GM23338 (cell line): ENCODE measurements at regions not wholly inside any gene's neighbourhood (a gene's known extent, or its start where the extent isn't known, plus 50 kb on each side); places are given as distances from the start of the nearest gene placed in this dataset.

Source experiments
- ATAC-seq: fragments of 200-7000 bp; cut with Tn5 transposase; 3 replicates; pipeline ENCODE4 v1.9.1; 2020
- DNase-seq: peaks from one replicate; pipeline ENCODE4 v3.0.0-alpha.2; 2015; ENCODE audit warnings: low spot score
- H2AFZ ChIP-seq: fragments of 200-600 bp; sonication (generic); 2 replicates; pipeline ENCODE4 v1.8.0; 2016; ENCODE audit warnings: antibody characterized with exemption, mild to moderate bottlenecking, moderate library complexity
- H3F3A ChIP-seq: fragments of 200-600 bp; sonication (generic); replicated peaks from 2 replicates; pipeline ENCODE4 v1.8.0; 2017; ENCODE audit warnings: antibody characterized with exemption, mixed run types, low read depth
- H3K27ac ChIP-seq: fragments of 200-600 bp; sonication (generic); 2 replicates; pipeline ENCODE4 v1.6.1; 2016; ENCODE audit warnings: low read depth
- H3K27me3 ChIP-seq: fragments of 200-600 bp; sonication (generic); 2 replicates; pipeline ENCODE4 v1.8.0; 2016; ENCODE audit warnings: mild to moderate bottlenecking, mixed run types, moderate library complexity; ENCODE audit not compliant: insufficient read depth
- H3K36me3 ChIP-seq: fragments of 200-600 bp; sonication (generic); 2 replicates; pipeline ENCODE4 v1.8.0; 2016; ENCODE audit warnings: mild to moderate bottlenecking; ENCODE audit not compliant: insufficient read depth
- H3K4me1 ChIP-seq: fragments of 200-600 bp; sonication (generic); 2 replicates; pipeline ENCODE4 v1.8.0; 2016; ENCODE audit warnings: mild to moderate bottlenecking, moderate library complexity; ENCODE audit not compliant: insufficient read depth
- H3K4me2 ChIP-seq: fragments of 200-600 bp; sonication (generic); 2 replicates; pipeline ENCODE4 v1.7.1; 2017; ENCODE audit warnings: mixed run types
- H3K4me3 ChIP-seq: fragments of 200-600 bp; sonication (generic); 2 replicates; pipeline ENCODE4 v1.6.1; 2016; ENCODE audit warnings: mixed run types
- H3K79me2 ChIP-seq: fragments of 200-600 bp; sonication (generic); replicated peaks from 2 replicates; pipeline ENCODE4 v1.8.0; 2017; ENCODE audit warnings: mild to moderate bottlenecking; ENCODE audit not compliant: insufficient read depth
- H3K9me2 ChIP-seq: fragments of 200-600 bp; sonication (generic); 2 replicates; pipeline ENCODE4 v1.8.0; 2017; ENCODE audit not compliant: insufficient read depth
- H4K20me1 ChIP-seq: fragments of 200-600 bp; sonication (generic); replicated peaks from 2 replicates; pipeline ENCODE4 v1.8.0; 2017; ENCODE audit warnings: mild to moderate bottlenecking; ENCODE audit not compliant: insufficient read depth
- H3K27ac Mint-ChIP-seq: 2 replicates; pipeline ENCODE4 v1.8.0; 2020; ENCODE audit warnings: inconsistent platforms, mild to moderate bottlenecking, moderate library complexity, mixed read lengths
- H3K27me3 Mint-ChIP-seq: 3 replicates; pipeline ENCODE4 v1.8.0; 2022; ENCODE audit warnings: low read depth, mild to moderate bottlenecking, moderate library complexity, mixed read lengths, inconsistent platforms; ENCODE audit not compliant: insufficient read depth, poor library complexity
- H3K36me3 Mint-ChIP-seq: 3 replicates; pipeline ENCODE4 v1.8.0; 2021; ENCODE audit warnings: low read depth, mild to moderate bottlenecking, inconsistent platforms, moderate library complexity, mixed read lengths
- H3K4me1 Mint-ChIP-seq: 3 replicates; pipeline ENCODE4 v1.8.0; 2020; ENCODE audit warnings: mild to moderate bottlenecking, inconsistent platforms, mixed read lengths
- H3K4me3 Mint-ChIP-seq: 3 replicates; pipeline ENCODE4 v1.8.0; 2021; ENCODE audit warnings: moderate library complexity, mild to moderate bottlenecking, inconsistent platforms, mixed read lengths
- H3K9me3 Mint-ChIP-seq: 3 replicates; pipeline ENCODE4 v1.8.0; 2020; ENCODE audit warnings: moderate library complexity, mild to moderate bottlenecking, inconsistent platforms, mixed read lengths
- CREB1 ChIP-seq: fragments of 250-450 bp; sonication (Bioruptor Pico); IDR thresholded peaks from 2 replicates; pipeline ENCODE4 v1.5.0; 2020; ENCODE audit warnings: low read depth, mild to moderate bottlenecking, moderate library complexity
- NANOG ChIP-seq: IDR thresholded peaks from 2 replicates; pipeline ENCODE4 v1.6.1; 2016; ENCODE audit warnings: antibody characterized with exemption, borderline replicate concordance
- ZNF331 ChIP-seq: fragments of 250-450 bp; sonication (Bioruptor Pico); IDR thresholded peaks from 2 replicates; pipeline ENCODE4 v1.5.0; 2020; ENCODE audit warnings: low read depth, mild to moderate bottlenecking, moderate library complexity
- ZNF462 ChIP-seq: fragments of 250-450 bp; sonication (Bioruptor Pico); IDR thresholded peaks from 2 replicates; pipeline ENCODE4 v1.5.0; 2020; ENCODE audit warnings: mild to moderate bottlenecking, moderate library complexity

- TF ChIP-seq ZNF462 (CRISPR knock-in tag) = no peak
Observed at GRCh38 chr5:124979251-124979650, 232.8 kb upstream of the ZNF608 start (continued).

- H3K9me2 ChIP-seq = no peaks in the 10 kb centered on the region
- H3K4me1 ChIP-seq = peaks cover 31% of the 10 kb centered on the region
- H3K4me3 ChIP-seq = peak overlapping the region; percentile 11; the same call in 1 of the 2 replicates
- DNase-seq (peak; percentile 74), ATAC-seq (peak; percentile 90)
- no peaks in the 10 kb centered on the region for H3K36me3 ChIP-seq
- Mint-ChIP-seq H3K4me3 (peak overlapping the region; percentile 51), H3K9me3 (peaks cover 49% of the 10 kb centered on the region), H3K27me3 (peaks cover 19% of the 10 kb centered on the region), H3K27ac (peak overlapping the region; percentile 2; the same call in 1 of the 2 replicates), H3K4me1 (peaks cover 36% of the 10 kb centered on the region), H3K36me3 (peaks cover 59% of the 10 kb centered on the region)
- H3F3A ChIP-seq = peaks cover 14% of the 10 kb centered on the region
- TF ChIP-seq ZNF462 (CRISPR knock-in tag) = peak; percentile 34; the same call in 1 of the 2 replicates
- TF ChIP-seq CREB1 (CRISPR knock-in tag) = peak; percentile 26; the same call in 1 of the 2 replicates
- TF ChIP-seq NANOG = peak; percentile 98
- no peak for TF ChIP-seq ZNF331
- H2AFZ ChIP-seq = no peak overlapping the region
- H3K4me2 ChIP-seq = peak overlapping the region; percentile 52
- no peaks in the 10 kb centered on the region for H4K20me1 ChIP-seq
- H3K79me2 ChIP-seq = no peaks in the 10 kb centered on the region
- no peaks in the 10 kb centered on the region for H3K27me3 ChIP-seq
- H3K27ac ChIP-seq = peak overlapping the region; percentile 80
Observed at GRCh38 chr5:124980163-124980941, 233.9 kb upstream of the ZNF608 start.
